CD4-positive, alpha-beta T cell treated with Interferon alpha-2 for 1 hour (primary cell): ENCODE measurements at regions not wholly inside any gene's neighbourhood (a gene's known extent, or its start where the extent isn't known, plus 50 kb on each side); places are given as distances from the start of the nearest gene placed in this dataset.
"Not testable (repeated sequence)": the region's sequence is repeated elsewhere in the genome, so short reads cannot be mapped to it uniquely, and the experiment has no call there.

Experiments
- DNase-seq, 2 donors: peaks; one replicate each; pipeline ENCODE4 v3.0.0-alpha.2; 2020 to 2022

DNA sequence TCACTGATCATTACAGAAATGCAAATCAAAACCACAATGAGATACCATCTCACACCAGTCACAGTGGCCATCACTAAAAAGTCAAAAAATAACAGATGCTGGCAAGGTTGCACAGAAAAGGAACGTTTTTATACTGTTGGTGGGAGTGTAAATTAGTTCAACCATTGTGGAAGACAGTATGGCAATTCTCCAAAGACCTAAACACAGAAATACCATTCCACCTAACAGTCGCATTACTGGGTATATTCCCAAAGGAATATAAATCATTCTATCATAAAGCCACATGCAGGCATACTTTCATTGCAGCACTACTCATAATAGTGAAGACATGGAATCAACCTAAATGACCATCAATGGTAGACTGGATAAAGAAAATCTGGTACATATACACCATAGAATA is 83.2 kb upstream of the ARID5B start:
- DNase-seq = not testable (repeated sequence)

DNA sequence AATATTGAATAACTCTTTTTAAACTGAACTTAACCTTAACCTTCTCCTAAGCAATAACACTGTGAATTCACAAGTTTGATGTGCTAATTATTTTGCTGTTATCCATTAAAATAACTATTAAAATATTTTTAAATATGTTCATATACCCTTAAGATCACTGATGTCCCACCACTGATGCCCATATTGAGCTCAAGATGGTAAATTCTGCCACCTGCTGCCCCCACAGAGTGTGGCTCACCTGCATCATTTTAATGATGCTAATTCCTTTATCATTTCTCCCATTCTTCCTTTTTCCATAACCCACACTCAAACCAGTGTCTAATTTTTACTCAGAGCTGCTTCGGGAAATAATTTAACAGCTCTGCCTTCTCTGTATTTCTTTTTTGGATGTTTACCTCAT is 82.3 kb upstream of the ARID5B start:
- DNase-seq = peak in 1 of 2 donors; percentile 5

DNA sequence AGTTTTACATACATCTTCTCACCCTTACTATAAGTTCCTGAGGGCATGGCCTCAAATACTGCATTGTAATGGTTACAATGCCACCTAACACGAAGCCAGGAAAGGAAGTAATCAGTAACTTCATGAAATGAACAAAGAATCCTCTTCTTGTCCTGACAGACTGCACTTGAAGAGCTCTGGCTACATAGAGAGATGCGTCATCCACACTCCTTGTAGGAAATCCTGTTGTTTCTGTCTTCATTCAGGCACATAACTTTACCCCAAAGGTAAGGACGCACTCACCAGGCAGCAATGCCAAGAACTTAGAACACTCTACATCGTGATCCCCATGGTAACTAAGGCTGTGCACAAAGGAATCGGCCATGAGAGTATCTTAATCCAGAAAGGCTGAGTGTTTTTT is 80.3 kb upstream of the ARID5B start:
- no peak for DNase-seq

DNA sequence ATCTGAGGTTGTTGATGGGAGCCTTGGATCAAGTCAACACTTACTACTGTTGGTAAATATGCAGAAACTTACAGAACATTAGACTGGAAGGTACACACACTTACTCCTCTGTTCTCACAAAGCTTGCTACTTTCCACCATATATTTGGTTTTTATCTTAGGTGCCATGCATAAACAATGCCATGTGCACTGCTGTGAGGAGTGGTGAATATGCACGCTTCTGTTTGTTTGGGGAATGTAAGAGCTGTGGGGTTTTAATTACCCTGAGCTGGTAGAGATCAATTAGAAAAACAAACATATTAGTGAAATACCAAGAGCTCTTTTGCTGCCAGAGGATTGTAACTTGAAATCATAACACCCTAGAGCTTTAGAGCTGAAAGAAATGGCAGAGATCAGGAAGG is 79.8 kb upstream of the ARID5B start:
- DNase-seq = no peak

DNA sequence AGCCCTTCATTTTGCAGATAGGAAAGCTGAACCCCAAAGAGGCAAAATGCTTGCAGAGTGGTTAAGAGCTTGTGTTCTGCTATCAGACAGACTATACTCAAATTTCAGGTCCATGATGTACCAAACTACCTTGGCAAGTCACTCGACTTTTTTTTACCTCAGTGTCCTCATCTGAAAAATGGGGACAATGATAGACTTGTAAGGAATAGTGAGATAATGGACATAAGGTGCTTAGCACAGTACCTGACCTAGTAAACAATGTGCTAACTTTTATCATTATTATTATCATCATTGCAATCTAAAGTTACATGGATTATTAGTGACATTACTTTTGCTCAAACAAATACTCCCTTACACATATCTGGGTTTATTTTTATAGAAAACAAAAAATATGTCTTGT is 79.4 kb upstream of the ARID5B start:
- DNase-seq = no peak

DNA sequence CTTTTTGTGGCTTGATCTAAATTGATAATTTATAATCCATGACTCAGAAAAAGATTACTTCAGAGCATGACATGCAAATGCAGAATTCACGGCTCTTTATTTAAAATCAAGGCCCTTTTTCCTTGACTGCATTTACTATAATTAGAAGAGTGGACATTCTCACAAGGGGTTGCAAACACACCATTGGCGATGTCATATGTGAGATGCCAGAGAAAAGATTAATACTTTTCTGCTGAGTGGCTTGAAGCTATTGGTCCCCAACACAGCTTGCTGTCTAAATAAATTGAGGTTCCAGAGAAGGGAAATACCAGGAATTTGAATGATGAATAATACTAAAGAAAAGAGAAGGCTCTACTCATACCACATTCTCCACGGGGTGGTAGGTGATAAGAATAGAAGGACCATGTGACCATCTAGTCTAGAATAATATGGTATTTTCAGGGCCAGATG is 78.7 kb upstream of the ARID5B start:
- DNase-seq = no peak

DNA sequence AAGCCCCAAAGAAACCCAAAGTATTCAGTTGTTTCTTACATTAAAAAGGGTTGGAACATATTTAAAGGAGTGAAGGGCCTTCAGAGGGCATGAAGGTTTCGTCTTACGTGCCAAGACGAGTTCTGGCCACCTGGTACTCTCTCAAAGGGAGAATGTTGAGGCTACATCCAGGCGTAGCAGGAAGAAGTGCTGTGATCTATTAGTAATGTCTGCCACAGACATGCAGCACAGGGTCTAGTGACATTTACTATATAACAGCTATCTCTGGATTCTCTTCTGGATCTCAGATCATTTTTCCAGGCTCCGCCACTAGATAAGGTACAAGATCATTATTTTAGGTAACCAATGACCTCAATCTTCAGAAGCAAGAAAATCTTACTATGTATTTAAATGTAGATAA is 76.5 kb upstream of the ARID5B start:
- DNase-seq = no peak

DNA sequence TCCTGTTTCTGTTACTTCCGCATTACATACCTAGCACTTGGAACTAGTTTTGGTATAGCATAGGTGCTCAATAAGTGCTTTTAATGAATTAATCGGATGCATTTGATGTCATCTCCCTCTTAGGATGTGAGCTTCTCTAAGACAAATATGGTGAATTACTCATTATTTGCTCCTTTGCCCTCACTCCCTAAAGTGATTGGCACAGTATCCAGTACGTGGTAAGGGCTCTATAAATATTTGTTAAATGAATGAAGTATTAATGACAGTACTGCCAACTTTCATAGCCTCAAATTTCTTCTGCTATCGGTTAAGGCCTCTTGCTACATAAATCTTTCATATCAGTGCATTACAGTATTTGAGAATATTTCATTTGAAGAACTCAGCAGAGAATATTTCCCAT is 75.9 kb upstream of the ARID5B start:
- DNase-seq = no peak

DNA sequence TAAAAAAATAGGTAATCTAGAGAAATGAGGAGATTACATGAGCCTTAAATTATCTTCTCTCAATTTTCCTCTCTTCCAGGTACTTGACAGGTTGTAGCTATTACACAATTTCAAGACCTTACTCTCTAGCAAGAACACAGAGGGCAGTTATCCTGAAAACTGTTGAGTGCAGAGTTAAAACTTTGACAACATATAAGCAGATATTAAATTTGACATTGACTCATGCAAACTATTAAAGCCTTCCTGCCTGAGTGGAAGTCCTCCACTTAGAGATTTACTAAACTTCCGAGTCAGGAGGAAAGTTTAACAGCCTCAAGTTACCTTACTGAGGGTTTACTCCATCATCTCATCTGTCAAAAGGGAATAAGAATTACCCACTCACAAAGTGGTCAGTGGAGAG is 73.5 kb upstream of the ARID5B start:
- no peak for DNase-seq

DNA sequence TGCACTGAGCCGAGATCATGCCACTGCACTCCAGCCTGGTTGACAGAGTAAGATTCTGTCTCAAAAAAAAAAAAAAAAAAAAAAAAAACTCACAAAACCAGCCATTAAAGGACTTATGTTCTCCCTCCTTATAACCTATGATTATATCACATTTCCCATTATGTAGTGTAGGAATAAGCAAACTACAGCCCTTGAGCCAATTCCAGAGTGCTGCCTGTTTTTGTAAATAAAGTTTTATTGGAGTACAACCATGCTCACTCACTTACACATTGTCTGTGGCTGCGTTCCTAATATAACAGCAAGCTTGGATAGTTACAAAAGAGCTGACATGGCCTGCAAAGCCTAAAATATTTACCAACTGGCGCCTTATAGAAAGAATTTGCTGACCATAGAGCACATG is 72.7 kb upstream of the ARID5B start:
- no peak for DNase-seq

DNA sequence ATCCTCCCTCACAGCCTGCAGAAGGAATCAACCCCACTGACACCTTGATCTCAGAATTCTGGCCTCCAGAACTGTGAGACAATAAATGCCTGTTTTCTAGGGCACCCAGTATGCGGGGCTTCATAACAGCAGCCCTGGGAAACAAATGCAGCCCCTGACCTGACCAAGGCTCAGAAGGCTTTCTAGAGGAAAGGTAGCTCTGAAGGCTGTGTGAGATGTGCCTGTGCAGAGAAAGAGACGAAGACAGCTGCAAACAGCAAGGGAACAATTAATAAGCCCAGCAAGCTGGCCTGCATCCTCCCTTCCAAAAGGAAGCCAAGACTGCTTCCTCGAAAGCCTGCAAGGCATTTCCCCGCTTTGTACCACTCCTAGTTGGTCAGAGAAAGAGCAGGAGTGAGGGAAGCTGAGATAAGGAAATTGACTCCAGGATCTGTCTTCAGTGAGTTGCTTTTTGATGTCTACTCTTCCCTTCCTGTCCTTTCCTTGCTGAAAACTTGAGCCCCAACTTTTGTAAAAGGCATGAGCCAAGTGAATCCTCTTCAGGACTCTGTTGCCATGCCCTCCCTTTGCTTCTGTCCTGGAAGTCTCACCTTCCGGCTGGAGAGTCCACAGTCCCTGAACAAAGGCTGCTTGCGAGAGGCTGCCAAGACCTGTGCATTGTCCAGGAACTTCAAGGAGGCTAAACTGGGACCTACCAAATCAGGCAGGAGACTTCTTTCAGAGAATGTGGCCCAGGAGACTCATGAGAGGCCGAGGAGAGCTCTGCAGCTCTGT is 71.2 kb upstream of the ARID5B start:
- no peak for DNase-seq

DNA sequence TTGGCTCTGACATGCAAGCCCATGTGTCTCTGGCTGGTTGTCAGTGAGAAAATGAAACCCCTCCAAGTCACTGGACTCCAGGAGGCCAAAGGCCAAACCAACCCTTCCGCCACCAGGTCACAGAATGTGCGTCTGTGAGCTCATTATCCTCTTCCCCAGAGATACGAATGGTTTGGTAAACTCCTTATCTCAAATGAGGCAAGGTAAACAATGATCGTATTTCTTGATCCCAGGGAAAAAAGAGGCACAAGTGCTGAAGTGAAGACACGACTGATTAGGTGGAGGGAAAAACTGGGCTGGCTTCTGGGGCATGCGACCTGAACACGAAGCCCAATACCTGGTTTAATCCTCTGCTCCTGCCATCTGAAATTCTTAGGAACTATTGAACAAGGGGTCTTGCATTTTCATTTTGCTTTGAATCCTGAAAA is 70.6 kb upstream of the ARID5B start:
- DNase-seq = no peak

DNA sequence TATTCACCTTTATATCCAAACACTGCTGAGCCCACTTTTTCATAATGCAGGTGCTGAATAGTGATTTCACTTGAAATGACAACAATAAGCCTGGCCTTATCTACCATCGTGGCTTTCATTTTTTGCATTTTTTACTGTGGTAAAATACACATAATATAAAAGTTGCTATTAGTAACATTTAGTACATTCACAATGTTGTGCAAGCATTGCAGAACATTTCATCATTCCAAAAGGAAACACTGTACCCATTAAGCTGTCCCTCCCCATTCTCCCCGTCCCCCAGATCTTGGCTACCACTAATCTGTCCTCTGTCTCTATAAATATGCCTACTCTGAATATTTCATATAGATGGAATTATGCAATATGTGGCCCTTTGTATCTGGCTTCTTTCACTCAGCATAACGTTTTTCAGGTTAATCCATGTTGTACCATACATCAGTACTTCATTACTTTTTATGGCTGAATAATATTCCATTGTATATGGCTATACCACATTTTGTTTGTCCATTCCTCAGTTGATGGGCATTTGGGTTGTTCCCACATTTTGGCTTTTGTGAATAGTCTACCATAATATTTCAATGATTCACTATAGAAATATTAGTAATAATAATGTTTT is 68.5 kb upstream of the ARID5B start:
- no peak for DNase-seq

DNA sequence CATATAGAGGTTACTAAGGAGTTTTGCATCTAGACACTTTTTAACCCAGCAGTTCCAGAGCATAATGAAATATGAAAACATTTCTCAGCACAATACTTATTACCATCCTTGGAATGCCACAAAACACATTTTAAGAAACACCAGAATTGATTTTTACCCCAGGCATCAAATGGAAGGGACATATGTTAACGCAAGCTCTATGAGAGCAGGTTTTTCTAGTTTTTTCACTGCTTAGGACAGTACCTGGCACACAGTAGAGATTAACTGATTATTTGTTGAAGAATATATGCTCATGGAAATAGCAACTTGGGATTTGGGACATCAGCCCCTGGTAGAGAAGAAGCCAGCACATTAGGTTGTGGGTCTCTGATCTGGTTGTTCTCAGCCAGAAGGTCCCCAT is 67.0 kb upstream of the ARID5B start:
- DNase-seq = no peak

DNA sequence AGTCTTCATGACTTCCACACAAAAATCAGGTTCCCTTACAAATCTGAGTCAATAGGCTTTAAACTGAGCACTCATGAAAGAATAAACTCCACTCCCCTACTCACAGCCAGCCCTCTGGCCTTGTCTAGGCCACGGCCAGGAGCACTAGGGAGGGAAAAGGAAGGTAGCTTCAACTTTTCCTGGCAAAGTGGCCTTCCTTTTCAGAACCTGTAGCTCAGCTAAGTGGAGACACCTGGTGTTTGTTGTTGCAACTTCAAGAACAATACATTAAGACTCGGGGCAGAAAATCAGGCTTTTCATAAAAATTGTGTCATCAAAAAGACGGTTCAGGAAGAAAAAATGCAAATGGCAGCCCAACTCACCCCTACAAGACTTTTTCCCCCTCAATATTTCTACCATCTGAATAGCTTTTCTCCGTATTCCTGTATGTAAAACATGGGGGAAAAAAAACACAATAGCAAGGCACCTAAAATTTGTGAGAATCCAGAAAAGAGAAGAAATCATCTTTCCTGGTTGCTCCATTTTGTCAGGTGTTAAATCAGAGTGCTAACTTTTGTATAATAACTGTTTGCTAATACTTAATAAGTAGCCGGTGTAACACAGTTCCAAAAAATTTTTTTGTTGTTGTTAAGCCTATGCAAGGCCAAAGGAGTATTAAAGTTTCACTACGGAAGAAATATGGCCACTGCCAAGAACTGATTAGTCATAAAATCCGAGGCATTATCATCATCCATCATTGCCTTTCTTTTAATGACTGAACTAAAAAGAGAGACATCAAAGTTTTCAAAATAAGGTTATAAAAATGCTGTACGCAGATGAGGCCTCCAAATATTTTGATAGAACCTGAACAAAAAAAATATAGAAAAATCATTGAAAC is 66.2 kb upstream of the ARID5B start:
- DNase-seq = peak in 1 of 2 donors; percentile 38

DNA sequence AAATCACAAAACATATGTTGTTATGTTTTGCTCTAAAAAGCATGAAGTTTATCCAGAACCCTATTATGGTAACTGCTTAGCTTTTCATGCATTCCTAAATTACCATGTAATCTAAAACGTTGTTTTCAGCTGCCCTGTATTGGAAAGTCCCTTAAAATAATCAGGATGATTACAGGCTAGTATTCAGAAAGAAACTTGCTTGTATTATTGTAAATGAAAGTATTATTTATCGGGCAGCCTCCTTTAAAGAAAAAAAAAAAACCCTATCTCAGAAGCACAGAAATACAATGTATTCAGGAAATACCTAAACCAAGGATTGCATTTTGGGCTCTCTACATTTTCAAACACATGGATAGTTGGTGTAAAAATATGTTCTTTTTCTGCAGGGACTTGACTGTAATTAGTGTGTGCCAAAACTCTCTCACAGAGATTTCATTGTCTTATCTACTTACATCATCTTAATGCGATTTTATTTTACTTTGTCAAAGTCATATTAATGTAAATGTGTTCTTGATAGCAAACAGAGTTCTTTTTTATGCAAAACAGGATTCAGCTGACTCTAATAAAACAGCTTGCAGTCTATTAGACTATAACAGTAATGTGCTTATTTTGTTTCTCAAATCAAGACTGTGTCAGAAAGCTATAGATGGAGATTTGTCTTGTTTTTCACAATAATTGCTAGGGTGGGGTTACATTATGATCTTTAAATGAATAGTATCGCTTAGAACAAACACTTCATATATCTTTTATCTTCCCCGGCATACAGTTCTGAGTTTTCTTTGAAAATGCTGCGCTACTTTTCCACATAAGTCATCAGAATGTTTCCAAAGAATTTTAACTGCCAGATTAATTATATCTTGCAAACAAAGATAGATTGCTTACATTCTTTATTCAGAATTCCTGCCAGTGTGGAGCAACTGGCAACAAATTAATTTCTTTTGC is 65.3 kb upstream of the ARID5B start:
- no peak for DNase-seq

DNA sequence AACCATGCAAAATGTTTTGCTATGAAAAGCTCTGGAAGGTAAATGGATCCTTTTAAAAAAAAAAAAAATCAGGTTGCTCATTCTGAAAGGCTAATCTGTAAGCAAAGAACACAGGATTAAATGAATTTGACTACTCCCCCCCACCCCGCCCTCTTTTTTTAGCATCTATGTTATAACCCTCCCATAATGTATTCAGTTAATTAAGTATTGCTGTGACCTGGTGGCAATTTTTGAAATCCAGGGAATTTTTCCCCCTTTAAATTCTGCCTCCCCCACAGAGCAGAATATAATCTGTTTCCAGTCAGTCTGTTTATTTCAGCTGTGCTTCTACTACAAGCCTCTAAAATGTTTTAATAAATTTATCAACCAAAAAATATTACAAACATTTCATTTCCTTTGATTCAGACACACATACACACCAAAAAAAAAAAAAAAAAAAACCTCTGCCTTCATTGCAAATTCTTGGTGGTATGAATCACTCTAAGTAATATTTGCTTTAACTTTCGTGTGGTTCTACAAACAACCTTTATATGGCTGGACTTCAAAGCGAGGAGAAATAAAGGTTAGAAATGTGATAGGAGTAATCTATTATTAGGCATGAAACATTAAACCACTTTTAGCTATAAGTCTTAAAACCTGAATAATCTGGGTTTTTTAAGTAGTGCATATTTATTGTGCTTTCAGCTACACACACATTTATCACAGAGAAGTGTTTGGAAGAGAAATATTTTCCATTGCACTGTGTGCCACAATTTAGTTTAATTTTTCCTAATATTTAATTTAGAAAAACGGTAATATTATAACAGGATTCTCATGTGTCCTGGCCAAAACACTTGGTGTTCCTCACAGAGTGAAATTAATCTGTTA is 64.4 kb upstream of the ARID5B start:
- no peak for DNase-seq

DNA sequence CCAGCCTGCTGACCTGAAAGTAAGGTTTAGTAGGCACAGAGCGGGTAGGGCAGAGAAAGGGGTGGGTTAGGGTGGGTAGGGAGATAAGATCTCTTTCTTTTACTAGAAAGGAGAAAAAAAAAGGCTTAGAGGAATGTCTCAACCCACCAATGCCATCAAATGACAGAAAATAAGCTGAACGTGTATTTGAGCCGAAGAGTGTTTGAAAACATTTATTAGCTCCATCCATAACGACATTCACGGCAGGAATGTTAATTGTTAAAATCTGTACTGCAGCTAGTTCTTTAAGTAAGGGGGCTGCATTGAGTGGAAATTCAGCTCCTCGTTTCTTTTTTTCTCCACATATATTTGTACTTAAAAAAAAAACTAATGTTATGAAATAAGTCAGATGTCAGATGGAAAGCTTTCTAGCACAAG is 63.7 kb upstream of the ARID5B start:
- DNase-seq = no peak

DNA sequence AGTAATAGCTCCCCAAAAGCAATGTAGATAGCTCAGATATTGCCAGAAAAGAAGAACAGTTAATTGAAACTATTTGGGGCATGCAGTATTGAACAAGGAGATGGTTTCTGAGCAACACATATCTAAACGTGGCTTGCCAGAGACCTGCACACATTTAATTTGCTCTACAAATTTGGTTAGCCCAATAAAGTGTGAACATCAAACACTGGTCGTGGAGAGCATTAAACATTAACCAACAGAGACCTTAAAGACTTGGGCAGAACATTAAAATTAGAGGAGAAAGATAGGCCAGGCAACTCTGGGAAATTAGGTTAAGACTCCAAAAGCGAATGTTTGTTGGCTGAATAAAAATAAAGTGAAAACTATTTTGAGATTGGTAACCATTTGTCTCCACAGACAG is 61.6 kb upstream of the ARID5B start:
- DNase-seq = no peak

DNA sequence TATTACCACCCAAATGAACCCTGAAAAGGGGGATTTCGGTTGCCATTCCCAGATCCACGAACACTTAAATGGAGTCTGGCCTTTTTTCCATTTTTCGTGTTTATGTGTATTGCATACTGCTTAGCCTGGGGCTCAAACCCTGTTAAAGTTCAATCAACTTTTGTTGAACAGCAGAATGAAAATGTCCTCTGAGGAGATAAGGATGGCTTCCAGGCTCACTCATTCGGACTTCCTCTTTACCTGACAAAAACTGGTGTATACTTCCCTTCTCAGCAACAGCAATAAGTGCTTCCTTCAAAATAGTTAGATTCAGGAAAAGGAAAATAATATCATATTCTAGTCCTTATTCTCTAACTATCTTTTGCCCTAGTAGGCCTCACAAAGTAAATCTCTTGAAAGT is 61.1 kb upstream of the ARID5B start:
- DNase-seq = no peak

DNA sequence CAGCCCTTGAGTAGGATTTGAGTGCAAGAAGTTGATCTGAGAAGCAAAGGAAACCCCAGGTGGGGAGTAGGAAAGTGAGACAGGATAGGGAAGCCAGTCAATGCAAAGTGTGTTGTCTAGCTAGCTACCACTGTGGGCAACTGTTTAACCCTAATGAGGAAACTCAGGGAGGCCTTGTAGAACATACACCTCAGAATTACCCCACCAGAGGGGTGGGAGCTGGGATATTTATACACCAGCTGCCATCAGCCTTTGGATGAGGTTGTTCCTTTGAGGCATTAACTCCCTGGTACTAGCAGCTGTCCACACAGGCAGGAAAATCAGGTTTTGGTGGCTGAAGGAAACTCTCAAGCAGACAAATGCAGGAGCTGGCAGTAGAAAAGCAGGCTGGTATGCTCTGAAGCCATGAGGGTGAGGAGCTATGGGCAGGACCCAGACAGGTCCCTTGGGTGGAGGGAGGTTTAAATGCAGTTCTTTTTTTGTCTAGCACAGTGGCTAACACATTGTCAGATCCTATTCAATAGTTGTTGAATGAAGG is 60.1 kb upstream of the ARID5B start:
- DNase-seq = no peak
